DOHH2 (cell line): ENCODE measurements at regions not wholly inside any gene's neighbourhood (a gene's known extent, or its start where the extent isn't known, plus 50 kb on each side); places are given as distances from the start of the nearest gene placed in this dataset.

ENCODE experiments used
- CTCF ChIP-seq: fragments of 200-600 bp; sonication (generic); IDR thresholded peaks from one replicate; pipeline ENCODE4 v1.5.1; 2014; ENCODE audit warnings: antibody characterized with exemption, mild to moderate bottlenecking, low read depth, low read length; ENCODE audit not compliant: poor library complexity, severe bottlenecking
- EZH2phosphoT487 ChIP-seq: fragments of 200-600 bp; sonication (generic); IDR thresholded peaks from 2 replicates; pipeline ENCODE4 v1.6.1; 2017; ENCODE audit warnings: borderline replicate concordance, mild to moderate bottlenecking, antibody characterized with exemption, low read length, moderate library complexity, mixed read lengths

- TF ChIP-seq CTCF, result no peak
- no peak for TF ChIP-seq EZH2phosphoT487
Measured at GRCh38 chr2:242012956-242013764, 143.6 kb downstream of the RTP5 start.
